Stimulated activated CD8-positive, alpha-beta memory T cell treated with anti-CD3 and anti-CD28 coated beads, Interleukin-12 subunit alpha, Interleukin-12 subunit beta, amount 100 ng/mL, for 24 hours (primary cell): ENCODE measurements at regions not wholly inside any gene's neighbourhood (a gene's known extent, or its start where the extent isn't known, plus 50 kb on each side); places are given as distances from the start of the nearest gene placed in this dataset.
"Not testable (repeated sequence)": the region's sequence is repeated elsewhere in the genome, so short reads cannot be mapped to it uniquely, and the experiment has no call there.

Experiments
- DNase-seq: peaks from one replicate; pipeline ENCODE4 v3.0.0-alpha.2; 2020; ENCODE audit errors: extremely low read depth

- no peak for DNase-seq
These were observed 196.5 kb downstream of the DUSP6 start for GRCh38 chr12:89155826-89156225.

- DNase-seq, result no peak
These were observed 197.4 kb downstream of the DUSP6 start for GRCh38 chr12:89154743-89155499.

GRCh38 chr12:89153341-89153740 lies 199.0 kb downstream of the DUSP6 start:
- no peak for DNase-seq

GRCh38 chr12:89151536-89151935 lies 200.8 kb downstream of the DUSP6 start:
- DNase-seq, result no peak

GRCh38 chr12:89150789-89151188 lies 201.5 kb downstream of the DUSP6 start:
- not testable (repeated sequence) for DNase-seq

GRCh38 chr12:89140602-89141238 lies 211.6 kb downstream of the DUSP6 start:
- no peak for DNase-seq

GRCh38 chr12:89140141-89140540 lies 212.2 kb downstream of the DUSP6 start:
- DNase-seq, result no peak

GRCh38 chr12:89139390-89139789 lies 212.9 kb downstream of the DUSP6 start:
- DNase-seq, result no peak

- no peak for DNase-seq
These were observed 214.1 kb downstream of the DUSP6 start for GRCh38 chr12:89138048-89138852.

GRCh38 chr12:89135976-89136634 lies 216.2 kb downstream of the DUSP6 start:
- no peak for DNase-seq

GRCh38 chr12:89134213-89134770 lies 218.0 kb downstream of the DUSP6 start:
- no peak for DNase-seq

- DNase-seq, result no peak
These were observed 223.0 kb downstream of the DUSP6 start for GRCh38 chr12:89129167-89129870.

- DNase-seq, result no peak
These were observed 225.6 kb downstream of the DUSP6 start for GRCh38 chr12:89126712-89127111.

- DNase-seq, result no peak
These were observed 229.4 kb downstream of the DUSP6 start for GRCh38 chr12:89122852-89123251.

- DNase-seq, result no peak
These were observed 234.8 kb downstream of the DUSP6 start for GRCh38 chr12:89117448-89118034.

GRCh38 chr12:89111964-89112363 lies 240.3 kb downstream of the DUSP6 start:
- no peak for DNase-seq

GRCh38 chr12:89108265-89108664 lies 244.0 kb downstream of the DUSP6 start:
- DNase-seq, result no peak

- DNase-seq, result no peak
These were observed 245.4 kb downstream of the DUSP6 start for GRCh38 chr12:89106950-89107349.

- DNase-seq, result no peak
These were observed 247.1 kb downstream of the DUSP6 start for GRCh38 chr12:89105243-89105642.

GRCh38 chr12:89103831-89104230 lies 248.5 kb downstream of the DUSP6 start:
- no peak for DNase-seq

GRCh38 chr12:89101440-89101839 lies 250.9 kb downstream of the DUSP6 start:
- DNase-seq, result no peak
